ENCODE measurements at regions not wholly inside any gene's neighbourhood (a gene's known extent, or its start where the extent isn't known, plus 50 kb on each side); places are given as distances from the start of the nearest gene placed in this dataset.

- no peaks in the 10 kb centered on the region for H3K27me3 ChIP-seq (ENCODE audit: insufficient read depth)
- peaks cover 19% of the 10 kb centered on the region for H3K4me1 ChIP-seq (ENCODE audit: insufficient read depth)
- H3K27ac Mint-ChIP-seq, result no peak overlapping the region
- no peak overlapping the region for H3K27ac ChIP-seq (ENCODE audit: low read depth)
- H3K79me2 ChIP-seq (replicated peaks; ENCODE audit: insufficient read depth), result no peaks in the 10 kb centered on the region
- H3K9me2 ChIP-seq (ENCODE audit: insufficient read depth), result 0 out of 2 replicates have a peak, but pooled peaks cover 3% of the 10 kb centered on the region
- H3K4me3 Mint-ChIP-seq, result no peak overlapping the region
- H3K36me3 ChIP-seq (ENCODE audit: insufficient read depth), result no peaks in the 10 kb centered on the region
- H3K27me3 Mint-ChIP-seq (ENCODE audit: insufficient read depth, low read depth, poor library complexity), result no peaks in the 10 kb centered on the region
- no peak for DNase-seq (ENCODE audit: low spot score)
- no peak for ATAC-seq
- TF ChIP-seq STAT1 (IDR thresholded peaks at IDR 0.05; ENCODE audit: unreplicated experiment) (no peak), ZNF114 (CRISPR knock-in tag; IDR thresholded peaks at IDR 0.05) (no peak), POLR2AphosphoS5 (IDR thresholded peaks at IDR 0.05; ENCODE audit: low read depth) (no peak), ETS1 (IDR thresholded peaks at IDR 0.05) (no peak), ZNF331 (CRISPR knock-in tag; IDR thresholded peaks at IDR 0.05; ENCODE audit: low read depth) (no peak), CREB1 (CRISPR knock-in tag; IDR thresholded peaks at IDR 0.05; ENCODE audit: low read depth) (no peak), NANOG (IDR thresholded peaks at IDR 0.05; ENCODE audit: borderline replicate concordance) (no peak), REST (IDR thresholded peaks at IDR 0.05; ENCODE audit: unreplicated experiment) (no peak)
- H3K4me2 ChIP-seq, result no peak overlapping the region
- H4K20me1 ChIP-seq (replicated peaks; ENCODE audit: insufficient read depth), result no peaks in the 10 kb centered on the region
- H3K4me3 ChIP-seq, result no peak overlapping the region
- H3K9me3 Mint-ChIP-seq, result no peaks in the 10 kb centered on the region
- H3K36me3 Mint-ChIP-seq (ENCODE audit: low read depth), result no peaks in the 10 kb centered on the region
- H3F3A ChIP-seq (replicated peaks; ENCODE audit: low read depth), result no peaks in the 10 kb centered on the region
- no peak overlapping the region for H2AFZ ChIP-seq
- peaks cover 12% of the 10 kb centered on the region for H3K4me1 Mint-ChIP-seq
Measured at GRCh38 chr4:15322006-15322405, 105.8 kb upstream of the C1QTNF7 start.

- no peak overlapping the region for H3K4me3 Mint-ChIP-seq
- TF ChIP-seq REST (IDR thresholded peaks at IDR 0.05; ENCODE audit: unreplicated experiment) (no peak), ZNF114 (CRISPR knock-in tag; IDR thresholded peaks at IDR 0.05) (no peak), ZNF331 (CRISPR knock-in tag; IDR thresholded peaks at IDR 0.05; ENCODE audit: low read depth) (no peak), ETS1 (IDR thresholded peaks at IDR 0.05) (no peak), EZH2 (IDR thresholded peaks at IDR 0.05; ENCODE audit: low read depth, unreplicated experiment) (no peak), STAT1 (IDR thresholded peaks at IDR 0.05; ENCODE audit: unreplicated experiment) (no peak), CTCF (conservative IDR thresholded peaks at IDR 0.05; ENCODE audit: low read depth in 2 of 2) (no peak)
Measured at GRCh38 chr4:15325987-15326386, 101.8 kb upstream of the C1QTNF7 start.

More at GRCh38 chr4:15325987-15326386, 101.8 kb upstream of the C1QTNF7 start:
- no peak overlapping the region for H3K27ac ChIP-seq (ENCODE audit: low read depth)
- no peaks in the 10 kb centered on the region for H3K27me3 ChIP-seq (ENCODE audit: insufficient read depth)
- H3K4me2 ChIP-seq, result no peak overlapping the region
- DNase-seq (ENCODE audit: low spot score) (no peak), ATAC-seq (no peak)
- no peaks in the 10 kb centered on the region for H3F3A ChIP-seq (replicated peaks; ENCODE audit: low read depth)
- no peaks in the 10 kb centered on the region for H3K36me3 Mint-ChIP-seq (ENCODE audit: low read depth)
- H3K36me3 ChIP-seq (ENCODE audit: insufficient read depth), result no peaks in the 10 kb centered on the region
- H3K79me2 ChIP-seq (replicated peaks; ENCODE audit: insufficient read depth), result no peaks in the 10 kb centered on the region
- H3K9me3 Mint-ChIP-seq, result no peaks in the 10 kb centered on the region
- H3K9me2 ChIP-seq (ENCODE audit: insufficient read depth), result peaks cover 7% of the 10 kb centered on the region; the same call in 1 of the 2 replicates
- H3K27ac Mint-ChIP-seq, result 0 out of 2 replicates have a peak overlapping the region, but pooled peaks have one; percentile 5
- no peaks in the 10 kb centered on the region for H4K20me1 ChIP-seq (replicated peaks; ENCODE audit: insufficient read depth)
- H3K4me3 ChIP-seq, result no peak overlapping the region
- H3K4me1 Mint-ChIP-seq, result no peaks in the 10 kb centered on the region; the same call in 2 of the 3 replicates
- no peaks in the 10 kb centered on the region for H3K27me3 Mint-ChIP-seq (ENCODE audit: insufficient read depth, low read depth, poor library complexity)
- no peaks in the 10 kb centered on the region for H3K4me1 ChIP-seq (ENCODE audit: insufficient read depth)
- H2AFZ ChIP-seq, result 0 out of 2 replicates have a peak overlapping the region, but pooled peaks have one; percentile 23
